Stimulated activated CD4-positive, alpha-beta T cell treated with anti-CD3 and anti-CD28 coated beads, Interleukin-4, amount 100 ng/mL, for 4 hours (primary cell): ENCODE measurements at regions not wholly inside any gene's neighbourhood (a gene's known extent, or its start where the extent isn't known, plus 50 kb on each side); places are given as distances from the start of the nearest gene placed in this dataset.
"Not testable (repeated sequence)": the region's sequence is repeated elsewhere in the genome, so short reads cannot be mapped to it uniquely, and the experiment has no call there.

Experiments used
- DNase-seq, 2 experiments: peaks; one replicate each; pipeline ENCODE4 v3.0.0-alpha.2; 2020

- no peak for DNase-seq
These were observed 54.7 kb upstream of the ARSJ start for GRCh38 chr4:114034189-114034588.

GRCh38 chr4:114036426-114036825 lies 57.0 kb upstream of the ARSJ start:
- DNase-seq, result no peak

GRCh38 chr4:114036864-114037263 lies 57.4 kb upstream of the ARSJ start:
- DNase-seq, result no peak

GRCh38 chr4:114037988-114038387 lies 58.5 kb upstream of the ARSJ start:
- no peak for DNase-seq

- no peak for DNase-seq
These were observed 59.4 kb upstream of the ARSJ start for GRCh38 chr4:114038762-114039387.

GRCh38 chr4:114040319-114041116 lies 61.1 kb upstream of the ARSJ start:
- DNase-seq, result no peak

GRCh38 chr4:114041117-114041475 lies 61.6 kb upstream of the ARSJ start:
- no peak for DNase-seq

- no peak for DNase-seq
These were observed 63.7 kb upstream of the ARSJ start for GRCh38 chr4:114043116-114043515.

- DNase-seq, result not testable (repeated sequence)
These were observed 64.9 kb upstream of the ARSJ start for GRCh38 chr4:114044351-114044750.

GRCh38 chr4:114046331-114046730 lies 66.9 kb upstream of the ARSJ start:
- DNase-seq, result no peak

GRCh38 chr4:114048154-114048553 lies 68.7 kb upstream of the ARSJ start:
- DNase-seq, result not testable (repeated sequence)

- no peak for DNase-seq
These were observed 72.8 kb upstream of the ARSJ start for GRCh38 chr4:114052227-114052626.

GRCh38 chr4:114056599-114056998 lies 77.2 kb upstream of the ARSJ start:
- no peak for DNase-seq

- DNase-seq, result no peak
These were observed 78.3 kb upstream of the ARSJ start for GRCh38 chr4:114057746-114058145.

GRCh38 chr4:114062499-114062898 lies 83.1 kb upstream of the ARSJ start:
- no peak for DNase-seq

GRCh38 chr4:114072781-114073180 lies 93.3 kb upstream of the ARSJ start:
- DNase-seq, result no peak

- no peak for DNase-seq
These were observed 97.6 kb upstream of the ARSJ start for GRCh38 chr4:114076899-114077570.

GRCh38 chr4:114077610-114078009 lies 98.2 kb upstream of the ARSJ start:
- DNase-seq, result no peak

- DNase-seq, result no peak
These were observed 99.2 kb upstream of the ARSJ start for GRCh38 chr4:114078636-114079035.

GRCh38 chr4:114081783-114082182 lies 102.3 kb upstream of the ARSJ start:
- no peak for DNase-seq

GRCh38 chr4:114082348-114082747 lies 102.9 kb upstream of the ARSJ start:
- DNase-seq, result no peak

GRCh38 chr4:114085611-114086345 lies 106.3 kb upstream of the ARSJ start:
- DNase-seq, result no peak

GRCh38 chr4:114087596-114088230 lies 108.3 kb upstream of the ARSJ start:
- no peak for DNase-seq
